H1 (cell line): ENCODE measurements at regions not wholly inside any gene's neighbourhood (a gene's known extent, or its start where the extent isn't known, plus 50 kb on each side); places are given as distances from the start of the nearest gene placed in this dataset.

Source experiments
- CTCF ChIA-PET: fragments of 300-600 bp; sonication (Branson Sonifier 250); formaldehyde crosslinking; loops from one replicate; lab custom pipeline; 2021; ENCODE audit not compliant: partially characterized antibody; lab: Charles Lee
- POLR2A ChIA-PET: fragments of 300-600 bp; sonication (Branson Sonifier 250); formaldehyde crosslinking; loops from one replicate; lab custom pipeline; 2021; ENCODE audit warnings: inconsistent platforms; ENCODE audit not compliant: partially characterized antibody; lab: Charles Lee
- DNase-seq, 2 experiments: peaks; one replicate each; pipeline versions ENCODE4 v3.0.0 to v3.0.0-alpha.2; 2010 to 2022; ENCODE audit warnings: low spot score in 2 of 2, low read depth in 1 of 2, mixed read lengths in 1 of 2
- FAIRE-seq: peaks from 2 replicates; lab custom pipeline; 2011; peaks lifted over from hg19 to GRCh38; lab: Jason Lieb, UNC
- H2AFZ ChIP-seq: 2 replicates; pipeline ENCODE4 v1.8.1; 2012; ENCODE audit warnings: low read length, inconsistent platforms
- H2AK5ac ChIP-seq: 2 replicates; pipeline ENCODE4 v1.6.1; 2013; ENCODE audit warnings: low read depth, low read length
- H2BK120ac ChIP-seq: replicated peaks from 2 replicates; pipeline ENCODE3; 2013; ENCODE audit warnings: low read depth, low read length, inconsistent platforms
- H2BK12ac ChIP-seq: 2 replicates; pipeline ENCODE4 v1.6.1; 2013; ENCODE audit warnings: low read depth, low read length
- H2BK15ac ChIP-seq: 2 replicates; pipeline ENCODE4 v1.6.1; 2013; ENCODE audit warnings: low read length
- H2BK20ac ChIP-seq: 2 replicates; pipeline ENCODE4 v1.6.1; 2013; ENCODE audit warnings: low read length
- H2BK5ac ChIP-seq: 2 replicates; pipeline ENCODE4 v1.6.1; 2013; ENCODE audit warnings: low read depth, low read length
- H3K14ac ChIP-seq: 2 replicates; pipeline ENCODE4 v1.6.1; 2013; ENCODE audit warnings: inconsistent platforms; ENCODE audit not compliant: insufficient read length
- H3K18ac ChIP-seq: 2 replicates; pipeline ENCODE4 v1.6.1; 2013; ENCODE audit warnings: low read length; ENCODE audit errors: extremely low read depth
- H3K23ac ChIP-seq: 2 replicates; pipeline ENCODE4 v1.6.1; 2013; ENCODE audit warnings: inconsistent platforms; ENCODE audit not compliant: insufficient read length
- H3K23me2 ChIP-seq: 2 replicates; pipeline ENCODE4 v1.6.1; 2013; ENCODE audit warnings: low read depth, low read length
- H3K27ac ChIP-seq: 2 replicates; pipeline ENCODE4 v1.6.1; 2011; ENCODE audit warnings: low read depth, low read length, inconsistent platforms
- H3K27me3 ChIP-seq, 4 experiments: replicated peaks in 1 of 4; 1 replicate in 1 of 4; 2 replicates in 3 of 4; pipeline versions ENCODE4 v1.6.1 to v1.8.1; 2011 to 2013; ENCODE audit warnings: low read length in 3 of 4, mild to moderate bottlenecking in 3 of 4, inconsistent platforms in 2 of 4, mixed read lengths in 2 of 4, moderate library complexity in 1 of 4; ENCODE audit not compliant: control insufficient read depth in 3 of 4, insufficient read depth in 3 of 4; ENCODE audit errors: extremely low read depth in 1 of 4
- H3K36me3 ChIP-seq, 4 experiments: 2 replicates each; pipeline versions ENCODE4 v1.6.1 to v1.8.1; 2011 to 2013; ENCODE audit warnings: mild to moderate bottlenecking in 4 of 4, low read length in 3 of 4, moderate library complexity in 2 of 4, control low read depth in 1 of 4, inconsistent platforms in 1 of 4; ENCODE audit not compliant: insufficient read depth in 4 of 4, control insufficient read depth in 2 of 4
- H3K4ac ChIP-seq: replicated peaks from 2 replicates; pipeline ENCODE3; 2013; ENCODE audit warnings: low read length, low read depth, mixed read lengths, inconsistent platforms; ENCODE audit not compliant: insufficient read length
- H3K4me1 ChIP-seq, 4 experiments: replicated peaks in 1 of 4; 1 replicate in 1 of 4; 2 replicates in 3 of 4; pipeline versions ENCODE4 v1.6.1 to v1.8.1; 2011 to 2013; ENCODE audit warnings: low read length in 3 of 4, inconsistent platforms in 2 of 4, mixed read lengths in 1 of 4; ENCODE audit not compliant: insufficient read depth in 4 of 4, control insufficient read depth in 3 of 4
- H3K4me2 ChIP-seq, 2 experiments: 2 replicates each; pipeline versions ENCODE4 v1.6.1 to v1.8.1; 2011 to 2013; ENCODE audit warnings: low read depth in 2 of 2, low read length in 2 of 2, control low read depth in 1 of 2, inconsistent platforms in 1 of 2, mild to moderate bottlenecking in 1 of 2; ENCODE audit not compliant: insufficient read depth in 1 of 2
- H3K4me3 ChIP-seq, 4 experiments: fragments of 200-600, 300-600 bp in 1 of 4; sonication (generic), shearing (Covaris generic), sonication (Bioruptor Twin) in 1 of 4; 2 replicates each; pipeline versions ENCODE4 v1.5.1 to v1.8.1; 2011 to 2016; ENCODE audit warnings: low read length in 4 of 4, low read depth in 3 of 4, control low read depth in 2 of 4, inconsistent platforms in 2 of 4, mild to moderate bottlenecking in 2 of 4, mixed read lengths in 1 of 4, moderate library complexity in 1 of 4; ENCODE audit not compliant: insufficient read depth in 2 of 4; ENCODE audit errors: extremely low read depth in 1 of 4
- H3K56ac ChIP-seq: replicated peaks from 2 replicates; pipeline ENCODE3; 2013; ENCODE audit warnings: low read depth, mild to moderate bottlenecking, mixed read lengths, low read length, inconsistent platforms; ENCODE audit not compliant: insufficient read length
- H3K79me1 ChIP-seq: 2 replicates; pipeline ENCODE4 v1.6.1; 2013; ENCODE audit warnings: low read depth, low read length, control low read depth
- H3K79me2 ChIP-seq, 2 experiments: 2 replicates each; pipeline versions ENCODE4 v1.6.1 to v1.8.1; 2012 to 2013; ENCODE audit warnings: low read length in 2 of 2, mild to moderate bottlenecking in 2 of 2, inconsistent platforms in 1 of 2; ENCODE audit not compliant: insufficient read depth in 2 of 2, control insufficient read depth in 1 of 2
- H3K9ac ChIP-seq, 4 experiments: replicated peaks in 1 of 4; 1 replicate in 1 of 4; 2 replicates in 3 of 4; pipeline versions ENCODE4 v1.6.1 to v1.8.1; 2011 to 2013; ENCODE audit warnings: low read depth in 3 of 4, low read length in 3 of 4, control low read depth in 2 of 4, mild to moderate bottlenecking in 2 of 4, moderate library complexity in 2 of 4, inconsistent platforms in 1 of 4; ENCODE audit errors: extremely low read depth in 1 of 4
- H3K9me3 ChIP-seq, 2 experiments: 2 replicates each; pipeline versions ENCODE4 v1.6.1 to v1.8.1; 2012 to 2013; ENCODE audit warnings: mild to moderate bottlenecking in 2 of 2, moderate library complexity in 2 of 2, control low read depth in 1 of 2, inconsistent platforms in 1 of 2, low read depth in 1 of 2, low read length in 1 of 2, mixed read lengths in 1 of 2; ENCODE audit not compliant: insufficient read depth in 2 of 2
- H4K20me1 ChIP-seq, 2 experiments: replicated peaks in 1 of 2; 2 replicates each; pipeline versions ENCODE3 to v1.8.1; 2011 to 2013; ENCODE audit warnings: inconsistent platforms in 2 of 2, low read length in 2 of 2, mild to moderate bottlenecking in 1 of 2; ENCODE audit not compliant: insufficient read depth in 2 of 2, control insufficient read depth in 1 of 2
- H4K5ac ChIP-seq: 2 replicates; pipeline ENCODE4 v1.6.1; 2013; ENCODE audit warnings: low read length, low read depth, mixed read lengths, inconsistent platforms; ENCODE audit not compliant: insufficient read length
- H4K8ac ChIP-seq: 2 replicates; pipeline ENCODE4 v1.8.0; 2013; ENCODE audit warnings: mild to moderate bottlenecking, moderate library complexity, low read length, inconsistent platforms; ENCODE audit not compliant: insufficient read depth; ENCODE audit errors: extremely low read depth
- H4K91ac ChIP-seq: replicated peaks from 2 replicates; pipeline ENCODE3; 2013; ENCODE audit warnings: low read length, mixed read lengths, inconsistent platforms; ENCODE audit not compliant: insufficient read length
- CBX8 ChIP-seq: fragments of 300-800, 300-1000 bp; sonication (generic); IDR thresholded peaks from 2 replicates; pipeline ENCODE4 v1.7.1; 2016; ENCODE audit warnings: low read depth, low read length, borderline replicate concordance
- FOSL1 ChIP-seq: IDR thresholded peaks from 2 replicates; pipeline ENCODE4 v1.6.1; 2011; ENCODE audit warnings: mild to moderate bottlenecking, low read depth, low read length, moderate library complexity; ENCODE audit not compliant: insufficient read depth
- RXRA ChIP-seq: IDR thresholded peaks from 2 replicates; pipeline ENCODE4 v1.6.1; 2011; ENCODE audit warnings: low read depth, mild to moderate bottlenecking, low read length, moderate library complexity; ENCODE audit not compliant: insufficient read depth
- TEAD4 ChIP-seq: IDR thresholded peaks from 2 replicates; pipeline ENCODE4 v1.6.1; 2012; ENCODE audit warnings: low read depth, low read length, inconsistent platforms, mixed read lengths
- ZNF274 ChIP-seq: IDR thresholded peaks from 2 replicates; pipeline ENCODE4 v1.7.0; 2012; ENCODE audit warnings: low read length, borderline replicate concordance; ENCODE audit errors: extremely low read depth
- WGBS, 2 experiments: shearing (Covaris generic) in 1 of 2; methylation state at CpG; one replicate each; pipeline versions ENCODE4 v1.1.6 to v1.1.7; 2013 to 2015; ENCODE audit warnings: low lambda C conversion rate in 2 of 2, mixed read lengths in 2 of 2, inconsistent platforms in 1 of 2, low coverage in 1 of 2, missing lambda C conversion rate in 1 of 2; ENCODE audit not compliant: insufficient replicate concordance in 2 of 2, insufficient coverage in 1 of 2, insufficient read length in 1 of 2; ENCODE audit errors: extremely low coverage in 1 of 2, missing lambda C conversion rate in 1 of 2; 5-methylcytosine and 5-hydroxymethylcytosine counted together

DNA sequence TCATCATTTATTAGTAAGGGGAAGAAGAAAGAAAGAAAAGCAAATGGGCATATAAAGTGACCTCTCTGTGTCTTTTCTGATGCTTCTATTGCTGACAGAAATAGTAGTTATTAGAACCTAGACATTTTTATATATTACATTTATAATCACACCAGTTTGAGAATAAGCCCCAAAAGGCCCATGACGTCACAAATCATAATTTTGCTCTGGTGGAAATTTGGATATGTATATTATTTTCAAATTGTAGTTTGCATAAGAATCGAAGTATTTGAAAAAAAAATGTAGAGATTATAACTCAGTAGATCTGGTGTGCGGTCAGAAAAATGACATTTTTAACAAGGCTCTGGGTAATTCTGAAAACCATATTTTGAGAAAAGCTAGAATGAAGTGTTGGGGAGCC is 101.2 kb upstream of the STEAP1 start:
- 81% methylated on average over 3 of the region's 3 CpGs; no CpG with 5 or more reads in 1 of the 2 experiments for WGBS, 2 experiments
- H3K4me3 ChIP-seq, result no peak overlapping the region
- ChIA-PET CTCF (no interaction called here), POLR2A (no interaction called here)
- H3K4me1 ChIP-seq, result no peaks in the 10 kb centered on the region
- no peak overlapping the region for H3K23ac ChIP-seq
- no peak for TF ChIP-seq FOSL1
- no peak for TF ChIP-seq ZNF274
- no peak for TF ChIP-seq RXRA
- no peak for TF ChIP-seq TEAD4
- TF ChIP-seq CBX8, result no peak
- no peaks in the 10 kb centered on the region for H3K79me2 ChIP-seq
- no peak overlapping the region for H4K5ac ChIP-seq
- H2AK5ac ChIP-seq, result no peak overlapping the region
- no peak overlapping the region for H3K14ac ChIP-seq
- no peaks in the 10 kb centered on the region for H3K36me3 ChIP-seq
- H3K9ac ChIP-seq, result no peak overlapping the region
- no peak overlapping the region for H2BK120ac ChIP-seq
- no peak overlapping the region for H2BK5ac ChIP-seq
- H3K27me3 ChIP-seq, result no peaks in the 10 kb centered on the region
- no peak overlapping the region for H4K8ac ChIP-seq
- H3K79me1 ChIP-seq, result no peaks in the 10 kb centered on the region
- no peaks in the 10 kb centered on the region for H3K9me3 ChIP-seq
- no peak overlapping the region for H4K91ac ChIP-seq
- DNase-seq (no peak), FAIRE-seq (no peak)
- H4K20me1 ChIP-seq, result no peaks in the 10 kb centered on the region
- H2BK20ac ChIP-seq, result no peak overlapping the region
- H2AFZ ChIP-seq, result no peak overlapping the region
- H3K18ac ChIP-seq, result no peak overlapping the region
- H3K23me2 ChIP-seq, result no peaks in the 10 kb centered on the region
- H2BK15ac ChIP-seq, result no peak overlapping the region
- H3K56ac ChIP-seq, result no peak overlapping the region
- no peak overlapping the region for H2BK12ac ChIP-seq
- H3K4ac ChIP-seq, result no peak overlapping the region
- H3K4me2 ChIP-seq, result no peak overlapping the region
- no peak overlapping the region for H3K27ac ChIP-seq
